CD4-positive, alpha-beta T cell (primary cell): ENCODE measurements at regions not wholly inside any gene's neighbourhood (a gene's known extent, or its start where the extent isn't known, plus 50 kb on each side); places are given as distances from the start of the nearest gene placed in this dataset.

ENCODE experiments used
- ATAC-seq: fragments of 200-7000 bp; cut with Tn5 transposase; one replicate; pipeline ENCODE4 v1.10.0; 2022; ENCODE audit warnings: mild to moderate bottlenecking; ENCODE audit not compliant: poor library complexity
- CTCF ChIA-PET: fragments of 350-600 bp; sonication (Branson Sonifier 250); formaldehyde crosslinking; loops from one replicate; lab custom pipeline; 2021; ENCODE audit warnings: antibody characterized with exemption, inconsistent platforms; lab: Charles Lee
- POLR2A ChIA-PET: fragments of 350-600 bp; sonication (Branson Sonifier 250); formaldehyde crosslinking; loops from one replicate; lab custom pipeline; 2021; ENCODE audit warnings: antibody characterized with exemption, inconsistent platforms; lab: Charles Lee
- DNase-seq, 14 experiments: peaks; one replicate each; pipeline ENCODE4 v3.0.0-alpha.2; 2013 to 2020; ENCODE audit warnings: mixed read lengths in 2 of 14
- H3K27ac ChIP-seq, 2 donors: one replicate each; pipeline versions ENCODE4 v1.5.1 to v1.7.0; 2013; ENCODE audit warnings: low read length in 2 of 2, low read depth in 1 of 2, mild to moderate bottlenecking in 1 of 2
- H3K27me3 ChIP-seq, 2 experiments: 1 replicate in 1 of 2; 2 replicates in 1 of 2; pipeline versions ENCODE4 v1.6.1 to v1.7.0; 2013; ENCODE audit warnings: low read length in 2 of 2, control low read depth in 1 of 2, mild to moderate bottlenecking in 1 of 2, moderate library complexity in 1 of 2; ENCODE audit not compliant: insufficient read depth in 2 of 2, control insufficient read depth in 1 of 2
- H3K36me3 ChIP-seq: one replicate; pipeline ENCODE4 v1.6.1; 2013; ENCODE audit warnings: low read length, control low read depth; ENCODE audit not compliant: insufficient read depth
- H3K4me1 ChIP-seq: one replicate; pipeline ENCODE4 v1.6.1; 2013; ENCODE audit warnings: low read length, control low read depth; ENCODE audit not compliant: insufficient read depth
- H3K4me3 ChIP-seq: one replicate; pipeline ENCODE4 v1.5.1; 2013; ENCODE audit warnings: mild to moderate bottlenecking, low read length, moderate library complexity
- H3K9me3 ChIP-seq, 2 experiments: 1 replicate in 1 of 2; 2 replicates in 1 of 2; pipeline versions ENCODE4 v1.6.1 to v1.7.0; 2013; ENCODE audit warnings: low read length in 2 of 2, mild to moderate bottlenecking in 2 of 2, control low read depth in 1 of 2, moderate library complexity in 1 of 2; ENCODE audit not compliant: control insufficient read depth in 1 of 2, insufficient read depth in 1 of 2
- H3K27ac Mint-ChIP-seq: one replicate; pipeline ENCODE4 v1.8.0; 2020; ENCODE audit warnings: mixed read lengths
- H3K27me3 Mint-ChIP-seq: one replicate; pipeline ENCODE4 v1.8.0; 2021; ENCODE audit warnings: mixed read lengths
- H3K36me3 Mint-ChIP-seq: one replicate; pipeline ENCODE4 v1.8.0; 2021; ENCODE audit warnings: low read depth, mixed read lengths
- H3K4me1 Mint-ChIP-seq: one replicate; pipeline ENCODE4 v1.8.0; 2021; ENCODE audit warnings: low read depth, mixed read lengths
- H3K4me3 Mint-ChIP-seq: one replicate; pipeline ENCODE4 v1.8.0; 2020; ENCODE audit warnings: mild to moderate bottlenecking, mixed read lengths
- H3K9me3 Mint-ChIP-seq: one replicate; pipeline ENCODE4 v1.8.0; 2020; ENCODE audit warnings: mixed read lengths
- intact Hi-C, 2 experiments: fragments of 100-400 bp; cut with DNase I in 1 of 2; cut with micrococcal nuclease in 1 of 2; formaldehyde crosslinking; loops; one replicate each; pipeline versions ENCODE4 v1.15.1 to v1.9.0; 2023 to 2025; cut with DNase I, micrococcal nuclease
- TF ChIP-seq, protein P1 (sequence below): fragments of 200-600 bp; IDR thresholded peaks from one replicate; pipeline ENCODE4 v1.8.0; 2022; ENCODE audit warnings: antibody characterized with exemption, mild to moderate bottlenecking

DNA sequence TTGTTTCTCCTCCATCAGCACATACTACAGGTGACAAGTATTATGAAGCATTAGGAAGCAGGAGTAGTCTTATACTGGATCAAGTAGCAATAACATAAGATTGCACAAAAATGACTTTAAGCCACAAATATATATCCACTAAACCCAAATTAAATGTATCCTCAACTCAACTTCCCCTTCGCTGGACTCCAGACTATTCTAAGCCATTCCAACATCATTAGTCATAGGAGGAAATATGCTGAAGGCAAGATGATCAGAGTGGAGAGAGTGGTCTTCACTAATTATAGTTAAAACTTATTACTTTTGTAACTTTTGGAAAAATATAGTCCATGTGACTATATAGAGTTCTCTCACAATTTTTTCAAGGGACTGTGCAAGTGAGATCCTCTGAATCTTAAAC lies 390.7 kb upstream of the ZP4 start:
- no peaks in the 10 kb centered on the region for H3K27me3 Mint-ChIP-seq
- Histone ChIP-seq H3K4me1 (no peaks in the 10 kb centered on the region), H3K4me3 (no peak overlapping the region), H3K9me3 (peaks cover 0 to 17% of the 10 kb centered on the region in 2 experiments), H3K27ac (no peak overlapping the region), H3K27me3 (no peaks in the 10 kb centered on the region), H3K36me3 (no peaks in the 10 kb centered on the region)
- H3K27ac Mint-ChIP-seq, result no peak overlapping the region
- no peaks in the 10 kb centered on the region for H3K36me3 Mint-ChIP-seq
- H3K4me1 Mint-ChIP-seq, result no peaks in the 10 kb centered on the region
- DNase-seq (no peak), ATAC-seq (no peak)
- no peak overlapping the region for H3K4me3 Mint-ChIP-seq
- POLR2A ChIA-PET, result no interaction called here
- peaks cover 5% of the 10 kb centered on the region for H3K9me3 Mint-ChIP-seq
- intact Hi-C loops, result no loop called here
- CTCF ChIA-PET, result no interaction called here
- TF ChIP-seq, protein P1, sequence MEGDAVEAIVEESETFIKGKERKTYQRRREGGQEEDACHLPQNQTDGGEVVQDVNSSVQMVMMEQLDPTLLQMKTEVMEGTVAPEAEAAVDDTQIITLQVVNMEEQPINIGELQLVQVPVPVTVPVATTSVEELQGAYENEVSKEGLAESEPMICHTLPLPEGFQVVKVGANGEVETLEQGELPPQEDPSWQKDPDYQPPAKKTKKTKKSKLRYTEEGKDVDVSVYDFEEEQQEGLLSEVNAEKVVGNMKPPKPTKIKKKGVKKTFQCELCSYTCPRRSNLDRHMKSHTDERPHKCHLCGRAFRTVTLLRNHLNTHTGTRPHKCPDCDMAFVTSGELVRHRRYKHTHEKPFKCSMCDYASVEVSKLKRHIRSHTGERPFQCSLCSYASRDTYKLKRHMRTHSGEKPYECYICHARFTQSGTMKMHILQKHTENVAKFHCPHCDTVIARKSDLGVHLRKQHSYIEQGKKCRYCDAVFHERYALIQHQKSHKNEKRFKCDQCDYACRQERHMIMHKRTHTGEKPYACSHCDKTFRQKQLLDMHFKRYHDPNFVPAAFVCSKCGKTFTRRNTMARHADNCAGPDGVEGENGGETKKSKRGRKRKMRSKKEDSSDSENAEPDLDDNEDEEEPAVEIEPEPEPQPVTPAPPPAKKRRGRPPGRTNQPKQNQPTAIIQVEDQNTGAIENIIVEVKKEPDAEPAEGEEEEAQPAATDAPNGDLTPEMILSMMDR, result no peak

DNA sequence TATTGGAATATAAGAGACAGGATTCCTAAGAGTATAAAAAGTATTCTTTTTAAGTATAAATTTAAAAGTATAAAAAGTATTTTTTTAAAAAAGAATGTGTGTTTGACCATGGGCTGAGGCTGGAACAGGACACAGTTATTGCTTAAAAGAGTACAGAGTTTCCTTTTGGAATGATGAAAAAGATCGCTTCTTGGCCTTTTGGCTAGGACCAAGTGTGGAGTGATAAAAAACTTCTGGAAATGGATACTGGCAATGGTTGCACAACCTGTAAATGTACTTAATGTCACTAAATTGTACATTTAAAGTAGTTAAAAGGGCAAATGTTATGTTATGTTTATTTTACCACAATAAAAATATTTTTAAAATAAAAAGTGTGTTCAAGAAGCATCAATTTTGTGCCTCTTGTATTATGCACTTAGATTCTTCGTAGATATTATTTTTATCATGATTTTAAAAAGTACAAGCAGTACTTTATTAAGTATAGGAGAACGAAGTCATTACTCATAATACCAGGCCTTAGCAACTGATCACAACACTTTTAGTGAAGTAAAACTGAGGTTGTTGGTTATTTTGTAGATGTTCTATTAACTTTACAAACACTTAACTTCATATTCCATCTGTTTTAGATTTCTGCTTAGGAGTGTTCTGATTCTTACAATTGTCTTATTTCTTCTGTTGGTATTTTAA lies 389.1 kb upstream of the ZP4 start:
- TF ChIP-seq, protein P1, result no peak
- no peaks in the 10 kb centered on the region for H3K4me1 ChIP-seq
- intact Hi-C loops, result no loop called here
- ChIA-PET CTCF (no interaction called here), POLR2A (no interaction called here)
- no peaks in the 10 kb centered on the region for H3K4me1 Mint-ChIP-seq
- H3K27ac Mint-ChIP-seq, result no peak overlapping the region
- H3K9me3 ChIP-seq, result peaks cover 0 to 20% of the 10 kb centered on the region in 2 experiments
- no peaks in the 10 kb centered on the region for H3K36me3 Mint-ChIP-seq
- H3K36me3 ChIP-seq, result no peaks in the 10 kb centered on the region
- H3K27me3 Mint-ChIP-seq, result no peaks in the 10 kb centered on the region
- no peaks in the 10 kb centered on the region for H3K27me3 ChIP-seq
- no peak overlapping the region for H3K4me3 Mint-ChIP-seq
- H3K9me3 Mint-ChIP-seq, result peaks cover 10% of the 10 kb centered on the region
- no peak for ATAC-seq
- no peak overlapping the region for H3K27ac ChIP-seq
- DNase-seq, result no peak
- no peak overlapping the region for H3K4me3 ChIP-seq

DNA sequence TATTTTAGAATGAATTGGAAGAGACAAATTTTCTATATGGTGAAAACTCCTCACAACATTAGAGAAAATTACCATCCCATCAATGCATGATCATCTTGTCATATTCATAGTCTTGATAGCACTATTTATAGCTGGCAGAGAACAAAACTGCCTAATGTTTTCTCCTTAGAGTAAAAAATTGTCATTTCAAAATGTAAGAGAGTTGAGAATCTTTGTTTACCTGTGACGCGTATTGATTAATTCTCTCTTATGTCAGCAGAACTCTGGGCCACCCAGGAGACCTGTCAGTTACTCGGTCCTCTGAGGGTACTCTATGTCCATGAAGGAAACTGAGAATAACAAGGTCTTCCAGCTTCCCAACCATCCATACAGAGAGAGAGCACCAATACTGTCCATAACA lies 381.4 kb upstream of the ZP4 start:
- no peak overlapping the region for H3K27ac ChIP-seq
- CTCF ChIA-PET, result no interaction called here

More for the DNA sequence above, 381.4 kb upstream of the ZP4 start:
- TF ChIP-seq, protein P1, result no peak
- Mint-ChIP-seq H3K27me3 (no peaks in the 10 kb centered on the region), H3K36me3 (no peaks in the 10 kb centered on the region), H3K27ac (no peak overlapping the region), H3K9me3 (peaks cover 10% of the 10 kb centered on the region), H3K4me3 (no peak overlapping the region), H3K4me1 (no peaks in the 10 kb centered on the region)
- Histone ChIP-seq H3K4me1 (no peaks in the 10 kb centered on the region), H3K9me3 (peaks cover 0 to 13% of the 10 kb centered on the region in 2 experiments), H3K36me3 (no peaks in the 10 kb centered on the region), H3K27me3 (no peaks in the 10 kb centered on the region), H3K4me3 (no peak overlapping the region)
- intact Hi-C loops, result no loop called here
- no peak for DNase-seq
- POLR2A ChIA-PET, result no interaction called here
- no peak for ATAC-seq
